Adrenal gland (tissue), 9 donors: ENCODE measurements at regions not wholly inside any gene's neighbourhood (a gene's known extent, or its start where the extent isn't known, plus 50 kb on each side); places are given as distances from the start of the nearest gene placed in this dataset.
A peak's percentile ranks its signal among the peaks of the same experiment; 100 is the strongest.

Experiments used
- DNase-seq, 7 donors: peaks; one replicate each; pipeline ENCODE4 v3.0.0-alpha.2; 2019 to 2020
- H3K27ac ChIP-seq, 5 donors: fragments of 200-600 bp; sonication (generic) in 4 of 5; 1 replicate in 3 of 5; 2 replicates in 2 of 5; pipeline versions ENCODE4 v1.5.1 to v1.8.0; 2016 to 2020; ENCODE audit warnings: mild to moderate bottlenecking in 1 of 5
- H3K27me3 ChIP-seq: fragments of 200-600 bp; 2 replicates; pipeline ENCODE4 v1.8.0; 2021
- H3K36me3 ChIP-seq, 2 donors: fragments of 200-600 bp; replicated peaks in 1 of 2; 1 replicate in 1 of 2; 2 replicates in 1 of 2; pipeline versions ENCODE4 v1.5.1 to v1.8.0; 2018 to 2022
- H3K4me1 ChIP-seq, 2 donors: fragments of 200-600 bp; replicated peaks in 1 of 2; 1 replicate in 1 of 2; 2 replicates in 1 of 2; pipeline versions ENCODE4 v1.5.1 to v1.8.0; 2018 to 2021
- H3K4me3 ChIP-seq, 4 donors: fragments of 200-600 bp; sonication (generic) in 3 of 4; one replicate each; pipeline ENCODE4 v1.5.1; 2016 to 2018
- H3K9me3 ChIP-seq, 3 donors: fragments of 200-600 bp; sonication (generic) in 1 of 3; replicated peaks in 1 of 3; 1 replicate in 2 of 3; 2 replicates in 1 of 3; pipeline versions ENCODE4 v1.5.1 to v1.8.0; 2016 to 2021
- CTCF ChIP-seq, 6 experiments: fragments of 450-650 bp in 4 of 6; fragments of 200-600 bp in 2 of 6; sonication (generic) in 1 of 6; IDR thresholded peaks; 1 replicate in 5 of 6; 2 replicates in 1 of 6; pipeline versions ENCODE4 v1.5.1 to v1.8.0; 2016 to 2021; ENCODE audit warnings: antibody characterized with exemption in 6 of 6, mild to moderate bottlenecking in 2 of 6, moderate library complexity in 1 of 6
- POLR2A ChIP-seq, 2 donors: fragments of 450-650 bp; IDR thresholded peaks; one replicate each; pipeline ENCODE4 v1.6.1; 2017; ENCODE audit warnings: antibody characterized with exemption in 2 of 2, mild to moderate bottlenecking in 2 of 2, moderate library complexity in 1 of 2
- WGBS, 4 donors: extraction: QIAGEN DNeasy Blood & Tissue Kit in 2 of 4; methylation state at CpG; one replicate each; pipeline versions ENCODE4 v1.1.5 to v1.1.7; 2013 to 2017; 5-methylcytosine and 5-hydroxymethylcytosine counted together
- intact Hi-C, 2 donors: fragments of 100-400 bp; cut with DNase I; formaldehyde crosslinking; loops; one replicate each; pipeline versions ENCODE4 v1.14.1 to v1.15.0; 2022 to 2023
- donor health status: healthy with polysubstance abuse.
- donor health status: Bipolar disorder and iron deficiency.
- donor health status: DM: yes; HTN: yes; CAD: no.
- donor health status: DM: no; HTN: no; CAD: no.
- donor health status: DM: no; HTN: no; CAD: no.

GRCh38 chr5:169352901-169353300, 52.0 kb upstream of the SLIT3 start:
- WGBS, 4 donors = 76 to 86% (median 80%) methylated on average over 7 of the region's 7 CpGs
- DNase-seq = no peak
- Histone ChIP-seq H3K36me3 (no peaks in the 10 kb centered on the region), H3K27me3 (no peaks in the 10 kb centered on the region), H3K9me3 (no peaks in the 10 kb centered on the region), H3K27ac (no peak overlapping the region), H3K4me1 (no peaks in the 10 kb centered on the region), H3K4me3 (no peak overlapping the region)
- TF ChIP-seq POLR2A (IDR thresholded peaks at IDR 0.05) = no peak
- no peak for TF ChIP-seq CTCF (IDR thresholded peaks at IDR 0.05)
- intact Hi-C loops = no loop called here

- no peaks in the 10 kb centered on the region for H3K27me3 ChIP-seq
- DNase-seq = no peak
- no peaks in the 10 kb centered on the region for H3K9me3 ChIP-seq
- intact Hi-C loops = no loop called here
- TF ChIP-seq POLR2A (IDR thresholded peaks at IDR 0.05) (no peak), CTCF (IDR thresholded peaks at IDR 0.05) (no peak)
- WGBS, 4 donors = 51 to 64% (median 57%) methylated on average over 3 of the region's 3 CpGs
- no peak overlapping the region for H3K4me3 ChIP-seq
- no peaks in the 10 kb centered on the region for H3K4me1 ChIP-seq
- H3K27ac ChIP-seq = no peak overlapping the region
- no peaks in the 10 kb centered on the region for H3K36me3 ChIP-seq
Observed at GRCh38 chr5:169351721-169352120, 50.8 kb upstream of the SLIT3 start.

DNA sequence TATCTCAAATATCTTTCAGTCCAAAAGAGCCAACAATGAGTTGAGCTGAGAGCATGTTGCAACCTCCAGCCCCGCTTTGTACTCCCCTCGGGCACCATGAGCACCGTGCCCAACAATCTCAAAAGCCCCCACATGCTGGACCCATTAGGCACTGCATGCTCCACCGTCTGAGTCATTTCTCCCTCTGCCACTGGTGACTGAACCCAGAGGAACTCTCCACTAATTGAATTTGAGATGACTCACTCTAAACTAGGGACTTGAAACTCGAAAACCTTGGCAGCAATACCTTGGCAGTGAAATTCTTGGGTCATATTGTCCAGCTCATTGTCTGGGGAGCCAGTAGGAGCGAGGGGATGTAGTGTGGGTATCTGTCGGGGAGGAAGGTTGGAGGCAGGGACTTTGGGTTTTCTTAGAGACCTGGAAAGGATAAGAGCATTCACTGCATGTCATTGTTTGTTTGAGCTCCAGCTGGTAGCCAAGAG, 49.9 kb upstream of the SLIT3 start:
- peak; percentile 33 to 71 (median 60) for DNase-seq
- no peaks in the 10 kb centered on the region for H3K27me3 ChIP-seq
- no peaks in the 10 kb centered on the region for H3K4me1 ChIP-seq
- intact Hi-C loops = no loop called here
- 34 to 53% (median 39%) methylated on average over 7 of the region's 7 CpGs for WGBS, 4 donors
- no peaks in the 10 kb centered on the region for H3K9me3 ChIP-seq
- TF ChIP-seq CTCF (IDR thresholded peaks at IDR 0.05) (peak in 1 of 6 experiments; percentile 15), POLR2A (IDR thresholded peaks at IDR 0.05) (no peak)
- H3K27ac ChIP-seq = no peak overlapping the region
- H3K4me3 ChIP-seq = no peak overlapping the region
- H3K36me3 ChIP-seq = no peaks in the 10 kb centered on the region
